Astrocyte (in vitro differentiated cells and primary cell): ENCODE measurements at regions not wholly inside any gene's neighbourhood (a gene's known extent, or its start where the extent isn't known, plus 50 kb on each side); places are given as distances from the start of the nearest gene placed in this dataset.

ENCODE experiments used
- EZH2 ChIP-seq: IDR thresholded peaks from 2 replicates; pipeline ENCODE4 v1.6.1; 2012; ENCODE audit warnings: mild to moderate bottlenecking, low read length, inconsistent platforms; ENCODE audit not compliant: insufficient read depth
- TF ChIP-seq, protein P1 (sequence below): IDR thresholded peaks from 2 replicates; pipeline ENCODE4 v1.5.1; 2011; ENCODE audit warnings: low read depth, mild to moderate bottlenecking, inconsistent platforms, low read length, moderate library complexity; ENCODE audit not compliant: insufficient read depth

DNA sequence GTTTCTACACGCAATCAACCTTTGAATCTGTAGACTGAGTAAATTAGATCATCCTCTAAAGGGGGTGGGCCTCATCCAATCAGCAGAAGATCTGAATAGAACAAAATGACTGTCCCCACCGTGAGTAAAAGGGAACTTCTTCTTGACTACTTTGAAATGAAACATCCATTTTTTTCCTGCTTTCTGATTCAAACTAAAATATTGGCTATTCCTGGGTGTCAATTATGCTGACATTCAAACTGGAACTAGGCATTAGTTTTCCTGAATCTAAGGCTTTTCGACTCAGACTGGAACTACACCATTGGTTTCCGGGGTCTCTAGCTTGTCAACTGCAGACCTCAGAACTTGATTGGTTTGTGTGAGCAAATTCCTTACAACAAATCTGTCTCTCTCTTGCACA, 772.2 kb upstream of the CDH10 start:
- TF ChIP-seq, protein P1, sequence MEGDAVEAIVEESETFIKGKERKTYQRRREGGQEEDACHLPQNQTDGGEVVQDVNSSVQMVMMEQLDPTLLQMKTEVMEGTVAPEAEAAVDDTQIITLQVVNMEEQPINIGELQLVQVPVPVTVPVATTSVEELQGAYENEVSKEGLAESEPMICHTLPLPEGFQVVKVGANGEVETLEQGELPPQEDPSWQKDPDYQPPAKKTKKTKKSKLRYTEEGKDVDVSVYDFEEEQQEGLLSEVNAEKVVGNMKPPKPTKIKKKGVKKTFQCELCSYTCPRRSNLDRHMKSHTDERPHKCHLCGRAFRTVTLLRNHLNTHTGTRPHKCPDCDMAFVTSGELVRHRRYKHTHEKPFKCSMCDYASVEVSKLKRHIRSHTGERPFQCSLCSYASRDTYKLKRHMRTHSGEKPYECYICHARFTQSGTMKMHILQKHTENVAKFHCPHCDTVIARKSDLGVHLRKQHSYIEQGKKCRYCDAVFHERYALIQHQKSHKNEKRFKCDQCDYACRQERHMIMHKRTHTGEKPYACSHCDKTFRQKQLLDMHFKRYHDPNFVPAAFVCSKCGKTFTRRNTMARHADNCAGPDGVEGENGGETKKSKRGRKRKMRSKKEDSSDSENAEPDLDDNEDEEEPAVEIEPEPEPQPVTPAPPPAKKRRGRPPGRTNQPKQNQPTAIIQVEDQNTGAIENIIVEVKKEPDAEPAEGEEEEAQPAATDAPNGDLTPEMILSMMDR: no peak
- no peak for TF ChIP-seq EZH2
